ENCODE measurements at regions not wholly inside any gene's neighbourhood (a gene's known extent, or its start where the extent isn't known, plus 50 kb on each side); places are given as distances from the start of the nearest gene placed in this dataset.

DNA sequence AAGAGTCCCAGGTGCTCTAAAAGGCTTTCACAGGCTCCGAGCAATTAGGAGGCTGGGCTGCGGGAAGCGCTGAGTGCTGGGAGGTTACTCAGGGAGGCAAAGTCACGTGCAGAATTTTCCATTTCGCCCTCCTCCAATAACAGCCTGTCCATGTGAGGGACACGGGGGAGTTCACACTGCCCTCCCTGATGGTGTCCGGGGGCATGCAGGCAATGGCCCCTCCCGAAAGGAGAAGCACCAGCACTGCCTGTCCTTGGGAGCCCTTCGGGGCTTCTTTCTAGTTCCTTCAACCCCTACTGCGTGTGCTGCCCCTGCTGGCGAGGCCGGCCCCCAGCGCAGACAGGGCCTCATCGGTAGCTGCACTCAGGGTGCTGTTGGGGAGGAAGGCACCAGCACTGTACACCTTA, 63.1 kb upstream of the HPCAL1 start:
- Histone ChIP-seq H3K36me3 (no peaks in the 10 kb centered on the region), H3K9me3 (no peaks in the 10 kb centered on the region), H3K4me1 (no peaks in the 10 kb centered on the region), H3K27ac (no peak overlapping the region), H3K4me3 (no peak overlapping the region), H3K27me3 (no peaks in the 10 kb centered on the region)
- in situ Hi-C loops (cut with MboI; ENCODE audit: low pct_ligation_motif_present in 1 of 4, low pct_unique_long_range_greater_than_20kb in 1 of 4, low sequenced_read_pairs in 3 of 4), result no loop called here
- 80 to 100% methylated on average over 3 to 10 of the region's 14 CpGs for WGBS, 2 donors (ENCODE audit: low coverage in 1 of 2)
- intact Hi-C loops (cut with DNase I; ENCODE audit: low total_unique reads), result no loop called here
- TF ChIP-seq EP300 (IDR thresholded peaks at IDR 0.05; ENCODE audit: low read depth) (no peak), POLR2AphosphoS5 (IDR thresholded peaks at IDR 0.05) (no peak), POLR2A (IDR thresholded peaks at IDR 0.05) (no peak), CTCF (IDR thresholded peaks at IDR 0.05) (no peak)
- no peak for DNase-seq

DNA sequence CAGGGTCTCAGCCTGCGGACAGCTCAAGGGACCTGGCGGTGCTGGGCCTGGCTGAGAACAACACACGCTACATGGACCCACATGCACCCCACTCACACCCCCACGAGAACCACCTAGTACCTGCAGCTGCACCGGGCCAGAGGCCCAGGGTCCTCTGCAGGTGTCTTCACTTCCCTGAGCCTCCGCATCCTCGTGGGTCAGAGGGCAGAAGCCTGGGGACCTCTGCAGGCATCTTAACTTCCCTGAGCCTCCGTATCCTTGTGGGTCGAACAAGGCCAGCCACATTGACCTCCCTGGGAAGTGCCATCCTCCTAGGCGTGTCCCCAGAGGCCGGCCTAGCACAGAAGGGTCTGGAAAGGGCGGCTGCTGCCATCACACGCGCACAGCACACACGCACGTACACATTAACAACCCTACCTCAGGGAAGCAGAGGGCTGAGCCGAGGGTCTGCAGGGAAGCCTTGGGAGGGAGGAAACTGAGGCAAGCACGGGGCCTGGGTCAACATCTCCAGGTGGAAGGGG, 62.5 kb upstream of the HPCAL1 start:
- in situ Hi-C loops (cut with MboI; ENCODE audit: low pct_ligation_motif_present in 1 of 4, low pct_unique_long_range_greater_than_20kb in 1 of 4, low sequenced_read_pairs in 3 of 4) (no loop called here), intact Hi-C loops (cut with DNase I; ENCODE audit: low total_unique reads) (no loop called here)
- H3K27me3 ChIP-seq, result no peaks in the 10 kb centered on the region
- 90% methylated on average over 15 of the region's 18 CpGs; no CpG with 5 or more reads in 1 of the 2 donors for WGBS, 2 donors (ENCODE audit: low coverage in 1 of 2)
- no peak for DNase-seq
- TF ChIP-seq EP300 (IDR thresholded peaks at IDR 0.05; ENCODE audit: low read depth) (no peak), POLR2A (IDR thresholded peaks at IDR 0.05) (no peak), CTCF (IDR thresholded peaks at IDR 0.05) (no peak), POLR2AphosphoS5 (IDR thresholded peaks at IDR 0.05) (no peak)
- H3K36me3 ChIP-seq, result no peaks in the 10 kb centered on the region
- H3K4me1 ChIP-seq, result no peaks in the 10 kb centered on the region
- H3K4me3 ChIP-seq, result no peak overlapping the region
- H3K9me3 ChIP-seq, result no peaks in the 10 kb centered on the region
- H3K27ac ChIP-seq, result no peak overlapping the region

GRCh38 chr2:10240911-10241610, 61.6 kb upstream of the HPCAL1 start:
- H3K27ac ChIP-seq, result no peak overlapping the region
- WGBS, 2 donors (ENCODE audit: low coverage in 1 of 2), result 85% methylated on average over 21 of the region's 21 CpGs; no CpG with 5 or more reads in 1 of the 2 donors
- DNase-seq, result no peak
- in situ Hi-C loops (cut with MboI; ENCODE audit: low pct_ligation_motif_present in 1 of 4, low pct_unique_long_range_greater_than_20kb in 1 of 4, low sequenced_read_pairs in 3 of 4), result no loop called here
- intact Hi-C loops (cut with DNase I; ENCODE audit: low total_unique reads), result no loop called here
- no peaks in the 10 kb centered on the region for H3K9me3 ChIP-seq
- TF ChIP-seq POLR2A (IDR thresholded peaks at IDR 0.05) (no peak), EP300 (IDR thresholded peaks at IDR 0.05; ENCODE audit: low read depth) (no peak), POLR2AphosphoS5 (IDR thresholded peaks at IDR 0.05) (no peak), CTCF (IDR thresholded peaks at IDR 0.05) (no peak)
- no peaks in the 10 kb centered on the region for H3K27me3 ChIP-seq
- no peak overlapping the region for H3K4me3 ChIP-seq
- no peaks in the 10 kb centered on the region for H3K4me1 ChIP-seq
- no peaks in the 10 kb centered on the region for H3K36me3 ChIP-seq

- no peaks in the 10 kb centered on the region for H3K9me3 ChIP-seq
- TF ChIP-seq POLR2AphosphoS5 (IDR thresholded peaks at IDR 0.05) (no peak), POLR2A (IDR thresholded peaks at IDR 0.05) (no peak), EP300 (IDR thresholded peaks at IDR 0.05; ENCODE audit: low read depth) (no peak), CTCF (IDR thresholded peaks at IDR 0.05) (no peak)
- WGBS, 2 donors (ENCODE audit: low coverage in 1 of 2), result 86 to 88% methylated on average over 1 to 20 of the region's 20 CpGs
- H3K27me3 ChIP-seq, result no peaks in the 10 kb centered on the region
- H3K27ac ChIP-seq, result no peak overlapping the region
- no peaks in the 10 kb centered on the region for H3K36me3 ChIP-seq
- intact Hi-C loops (cut with DNase I; ENCODE audit: low total_unique reads) (no loop called here), in situ Hi-C loops (cut with MboI; ENCODE audit: low pct_ligation_motif_present in 1 of 4, low pct_unique_long_range_greater_than_20kb in 1 of 4, low sequenced_read_pairs in 3 of 4) (no loop called here)
- H3K4me1 ChIP-seq, result no peaks in the 10 kb centered on the region
- DNase-seq, result no peak
- no peak overlapping the region for H3K4me3 ChIP-seq
Observed at GRCh38 chr2:10241641-10242430, 60.9 kb upstream of the HPCAL1 start.
